HL-60 (cell line): ENCODE measurements at regions not wholly inside any gene's neighbourhood (a gene's known extent, or its start where the extent isn't known, plus 50 kb on each side); places are given as distances from the start of the nearest gene placed in this dataset.

Source experiments
- CTCF ChIP-seq: IDR thresholded peaks from one replicate; pipeline ENCODE4 v1.5.1; 2011; ENCODE audit warnings: low read length, control low read depth, inconsistent platforms; ENCODE audit not compliant: insufficient read depth
- GABPA ChIP-seq: IDR thresholded peaks from 2 replicates; pipeline ENCODE4 v1.6.1; 2012; ENCODE audit warnings: low read depth
- POLR2AphosphoS5 ChIP-seq: IDR thresholded peaks from 2 replicates; pipeline ENCODE4 v1.6.1; 2012; ENCODE audit warnings: low read depth

- TF ChIP-seq CTCF (no peak), POLR2AphosphoS5 (no peak), GABPA (no peak)
These were observed 365.0 kb upstream of the ID4 start for GRCh38 chr6:19472153-19472552.
